ENCODE measurements at regions not wholly inside any gene's neighbourhood (a gene's known extent, or its start where the extent isn't known, plus 50 kb on each side); places are given as distances from the start of the nearest gene placed in this dataset.

DNA sequence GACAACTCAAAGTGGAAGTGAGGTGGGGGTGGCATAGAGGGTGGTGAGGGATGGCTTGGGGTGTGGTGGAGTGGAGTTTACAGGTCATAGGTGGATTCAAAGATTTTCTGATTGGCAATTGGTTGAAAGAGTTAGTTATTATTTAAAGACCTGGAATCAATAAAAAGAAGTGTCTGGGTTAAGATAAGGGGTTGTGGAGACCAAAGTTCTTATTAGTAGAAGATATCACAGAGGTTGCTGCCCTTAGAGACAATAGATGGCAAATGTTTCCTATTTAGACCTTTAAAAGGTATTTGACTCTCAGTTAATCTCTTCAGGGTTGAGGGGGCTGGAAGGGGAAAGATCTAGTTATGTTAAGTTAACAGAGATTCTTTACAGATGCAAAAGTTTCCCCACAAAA, 412.3 kb upstream of the TBL1XR1 start:
- peaks cover 5% of the 10 kb centered on the region for H3K9me3 Mint-ChIP-seq
- H3K27ac Mint-ChIP-seq = no peak overlapping the region
- H3K4me3 Mint-ChIP-seq = no peak overlapping the region
- intact Hi-C loops (cut with micrococcal nuclease) = no loop called here
- no peak for DNase-seq
- CTCF ChIA-PET = no interaction called here
- no peaks in the 10 kb centered on the region for H3K27me3 Mint-ChIP-seq (ENCODE audit: low read depth)
- peaks cover 17% of the 10 kb centered on the region for H3K4me1 Mint-ChIP-seq (ENCODE audit: low read depth)
- no peaks in the 10 kb centered on the region for H3K36me3 Mint-ChIP-seq (ENCODE audit: low read depth)

DNA sequence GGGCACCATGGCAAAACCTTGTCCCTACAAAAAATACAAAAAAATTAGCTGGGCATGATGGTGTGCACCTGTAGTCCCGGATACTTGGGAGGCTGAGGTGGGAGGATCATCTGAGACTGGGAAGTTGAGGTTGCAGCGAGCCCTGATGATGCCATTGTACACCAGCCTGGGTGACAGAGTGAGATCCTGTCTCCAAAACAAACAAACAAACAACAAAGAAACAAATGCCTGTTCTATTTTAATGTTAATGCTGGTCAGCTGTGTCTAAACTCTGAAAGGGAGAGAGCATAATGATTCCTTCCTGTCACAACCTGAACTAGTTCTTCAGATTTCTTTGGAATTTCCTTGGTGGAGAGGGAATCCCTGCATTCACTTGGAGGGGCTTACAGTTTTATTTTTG, 413.0 kb upstream of the TBL1XR1 start:
- CTCF ChIA-PET = no interaction called here
- H3K4me1 Mint-ChIP-seq (ENCODE audit: low read depth) = peaks cover 17% of the 10 kb centered on the region

DNA sequence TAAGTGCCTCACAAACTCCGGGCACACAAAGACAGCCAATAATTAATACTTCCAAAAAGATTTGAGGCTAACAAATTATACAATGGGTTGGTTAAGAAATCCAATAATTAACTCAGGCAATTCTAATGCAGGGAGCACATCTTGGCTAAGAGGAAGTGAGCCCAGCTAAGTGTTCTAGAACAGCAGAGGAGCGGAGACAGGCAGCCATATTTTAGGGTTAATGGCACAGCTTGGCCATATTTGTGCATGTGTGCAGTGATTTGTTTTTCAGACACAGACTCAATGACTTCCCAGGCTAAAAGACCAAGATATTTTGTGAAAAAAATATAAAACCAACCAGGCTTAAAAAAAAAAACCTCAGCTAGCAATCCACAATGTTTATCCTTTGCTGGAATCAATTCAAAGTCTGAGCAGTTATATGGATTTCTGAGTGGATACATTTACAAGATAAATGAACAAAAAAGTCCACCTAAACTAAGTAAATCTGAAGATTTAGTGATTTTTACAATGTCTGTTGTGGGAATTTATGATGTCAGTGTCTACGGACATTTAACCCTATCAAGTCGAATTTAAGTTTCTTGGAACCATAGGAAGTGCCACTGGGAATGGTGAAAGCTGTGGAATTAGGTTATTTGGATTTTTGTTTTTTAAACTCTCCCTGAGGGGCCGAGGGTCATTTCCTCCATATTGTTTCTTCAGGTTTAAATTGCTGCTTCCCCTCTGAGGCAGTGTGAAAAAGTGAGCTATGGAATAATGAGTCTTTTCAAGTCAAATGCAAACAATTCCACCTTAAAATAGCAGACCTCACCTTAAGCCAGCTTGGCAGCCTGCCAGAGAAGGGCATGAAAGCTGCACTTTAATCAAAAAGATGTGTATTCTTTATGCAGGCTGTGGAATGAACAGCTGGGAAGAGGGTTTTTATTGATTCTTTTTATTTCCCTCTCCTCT, 413.7 kb upstream of the TBL1XR1 start:
- H3K9me3 Mint-ChIP-seq = no peaks in the 10 kb centered on the region
- intact Hi-C loops (cut with micrococcal nuclease) = no loop called here
- H3K4me1 Mint-ChIP-seq (ENCODE audit: low read depth) = peaks cover 17% of the 10 kb centered on the region
- CTCF ChIA-PET = no interaction called here
- DNase-seq = no peak
- no peaks in the 10 kb centered on the region for H3K27me3 Mint-ChIP-seq (ENCODE audit: low read depth)
- H3K4me3 Mint-ChIP-seq = no peak overlapping the region
- no peak overlapping the region for H3K27ac Mint-ChIP-seq
- no peaks in the 10 kb centered on the region for H3K36me3 Mint-ChIP-seq (ENCODE audit: low read depth)

More for the DNA sequence above, 413.0 kb upstream of the TBL1XR1 start:
- Mint-ChIP-seq H3K4me3 (no peak overlapping the region), H3K36me3 (ENCODE audit: low read depth) (no peaks in the 10 kb centered on the region), H3K27me3 (ENCODE audit: low read depth) (no peaks in the 10 kb centered on the region), H3K9me3 (peaks cover 5% of the 10 kb centered on the region), H3K27ac (no peak overlapping the region)
- DNase-seq = no peak
- intact Hi-C loops (cut with micrococcal nuclease) = no loop called here

DNA sequence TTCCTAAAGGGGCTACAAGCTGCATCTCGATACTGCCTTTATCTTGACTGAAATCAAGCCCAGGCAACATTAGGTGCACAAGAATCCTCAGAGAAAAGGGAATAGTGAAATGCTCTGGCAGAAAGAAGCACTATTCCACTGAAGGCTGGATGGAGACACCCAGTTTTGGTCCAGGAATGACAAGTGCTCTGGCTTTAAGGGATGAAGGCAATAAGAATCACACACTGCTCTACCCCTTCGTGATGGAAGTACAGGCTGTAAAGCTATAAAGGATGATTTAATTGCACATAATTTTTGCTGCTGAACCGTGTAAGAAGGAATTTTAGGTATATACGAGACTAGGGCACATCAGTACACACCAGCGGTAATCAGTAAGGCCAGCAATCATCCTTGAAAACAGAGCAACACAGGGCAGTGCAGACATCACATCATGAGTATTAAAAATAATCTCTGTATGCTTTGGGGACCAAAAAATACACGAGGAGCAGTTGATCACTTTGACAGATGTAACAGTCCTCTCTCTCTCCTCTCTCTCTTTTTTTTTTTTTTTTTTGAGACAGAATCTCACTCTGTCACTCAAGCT, 414.6 kb upstream of the TBL1XR1 start:
- Mint-ChIP-seq H3K36me3 (ENCODE audit: low read depth) (no peaks in the 10 kb centered on the region), H3K4me3 (no peak overlapping the region), H3K9me3 (no peaks in the 10 kb centered on the region), H3K4me1 (ENCODE audit: low read depth) (peaks cover 14% of the 10 kb centered on the region), H3K27ac (no peak overlapping the region), H3K27me3 (ENCODE audit: low read depth) (no peaks in the 10 kb centered on the region)
- intact Hi-C loops (cut with micrococcal nuclease) = no loop called here
- no peak for DNase-seq
- CTCF ChIA-PET = no interaction called here

DNA sequence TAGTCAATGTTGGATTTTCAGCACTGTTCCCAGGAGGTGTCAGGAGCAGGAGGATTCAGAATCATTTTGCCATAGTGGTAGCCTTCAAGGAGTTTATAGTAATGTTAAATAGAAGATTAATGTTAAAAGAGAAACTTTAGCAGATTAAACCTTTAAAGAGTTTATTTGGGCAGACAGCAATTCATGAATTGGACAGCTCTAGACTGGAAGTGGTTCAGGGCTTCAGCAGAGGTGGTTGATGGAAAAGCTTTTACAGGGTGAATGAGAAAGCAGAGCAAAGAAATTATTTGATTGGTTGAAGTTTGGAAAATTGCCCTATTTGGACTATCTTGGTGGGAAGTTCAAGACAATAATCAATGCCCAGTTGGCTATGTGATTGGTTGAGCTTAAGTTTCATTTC, 416.6 kb upstream of the TBL1XR1 start:
- Mint-ChIP-seq H3K4me3 (no peak overlapping the region), H3K9me3 (no peaks in the 10 kb centered on the region)
- CTCF ChIA-PET = no interaction called here

DNA sequence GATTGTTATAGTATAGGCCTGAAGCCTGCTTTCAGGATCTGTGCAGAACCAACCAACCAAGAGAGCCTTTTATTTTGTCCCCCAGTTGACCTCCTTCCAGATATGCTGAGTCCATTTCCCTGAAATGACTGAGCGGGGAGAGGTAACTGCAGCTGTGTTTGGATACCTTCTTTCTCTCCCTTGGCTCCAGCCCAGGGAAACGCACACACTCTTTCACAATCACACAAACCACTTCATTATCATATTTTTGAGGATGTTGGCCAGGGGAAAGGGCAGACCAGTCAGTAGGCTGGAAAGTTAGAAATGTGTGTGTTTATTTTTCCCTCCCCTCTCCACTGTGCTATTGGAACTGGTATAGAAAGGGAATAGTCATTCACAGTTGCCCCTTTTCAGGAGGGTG, 417.7 kb upstream of the TBL1XR1 start:
- CTCF ChIA-PET = no interaction called here
- intact Hi-C loops (cut with micrococcal nuclease) = no loop called here
- H3K27ac Mint-ChIP-seq = no peak overlapping the region
- H3K36me3 Mint-ChIP-seq (ENCODE audit: low read depth) = no peaks in the 10 kb centered on the region
- no peak for DNase-seq
- H3K9me3 Mint-ChIP-seq = no peaks in the 10 kb centered on the region
- no peaks in the 10 kb centered on the region for H3K27me3 Mint-ChIP-seq (ENCODE audit: low read depth)
- H3K4me1 Mint-ChIP-seq (ENCODE audit: low read depth) = peaks cover 9% of the 10 kb centered on the region
- no peak overlapping the region for H3K4me3 Mint-ChIP-seq

More for the DNA sequence above, 416.6 kb upstream of the TBL1XR1 start:
- DNase-seq = no peak
- no peaks in the 10 kb centered on the region for H3K27me3 Mint-ChIP-seq (ENCODE audit: low read depth)
- H3K4me1 Mint-ChIP-seq (ENCODE audit: low read depth) = peaks cover 9% of the 10 kb centered on the region
- no peak overlapping the region for H3K27ac Mint-ChIP-seq
- H3K36me3 Mint-ChIP-seq (ENCODE audit: low read depth) = no peaks in the 10 kb centered on the region
- intact Hi-C loops (cut with micrococcal nuclease) = no loop called here

DNA sequence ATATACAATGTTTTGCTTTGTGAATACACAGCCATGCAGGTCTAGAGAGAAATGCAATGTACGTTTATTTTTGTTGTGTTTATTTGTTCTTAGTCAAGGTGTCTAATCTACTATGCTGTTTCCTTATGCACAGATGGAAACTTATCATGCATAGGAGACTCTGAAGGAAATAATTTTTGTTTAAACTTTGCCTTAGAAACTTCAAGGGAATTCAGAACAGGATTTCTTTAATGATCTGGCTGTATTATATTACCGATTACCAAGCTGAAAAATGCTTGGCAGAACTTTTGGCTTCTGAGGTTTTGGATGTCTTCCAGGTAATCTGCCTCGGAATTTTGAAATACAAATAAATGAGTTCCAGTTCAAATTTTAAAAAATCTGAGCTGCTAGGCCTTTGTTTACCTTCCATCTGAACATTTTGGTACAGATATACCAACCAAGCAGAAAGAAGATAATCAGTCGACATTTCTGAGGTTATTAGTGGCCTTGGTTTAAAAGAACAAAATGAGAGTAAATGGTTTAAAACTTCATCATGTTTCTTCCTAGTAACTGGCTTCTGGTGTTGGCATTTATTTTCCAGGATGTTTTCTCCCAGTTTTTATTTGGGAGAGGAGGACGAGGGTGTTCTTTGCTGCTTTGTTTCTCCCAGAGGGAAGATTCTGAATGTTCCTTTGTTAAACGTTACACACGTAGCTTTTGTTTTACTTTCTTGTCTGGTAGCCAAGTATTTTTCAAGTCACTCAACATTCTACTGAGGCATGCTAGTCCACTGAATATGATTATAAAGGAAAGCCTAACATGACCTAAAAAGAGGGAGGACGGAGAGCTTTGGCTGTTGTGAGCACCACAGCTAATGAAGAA, 421.8 kb upstream of the TBL1XR1 start:
- Mint-ChIP-seq H3K36me3 (ENCODE audit: low read depth) (no peaks in the 10 kb centered on the region), H3K27ac (no peak overlapping the region), H3K4me3 (no peak overlapping the region), H3K9me3 (no peaks in the 10 kb centered on the region), H3K4me1 (ENCODE audit: low read depth) (peaks cover 10% of the 10 kb centered on the region), H3K27me3 (ENCODE audit: low read depth) (no peaks in the 10 kb centered on the region)
- no peak for DNase-seq
- CTCF ChIA-PET = no interaction called here
- intact Hi-C loops (cut with micrococcal nuclease) = no loop called here

DNA sequence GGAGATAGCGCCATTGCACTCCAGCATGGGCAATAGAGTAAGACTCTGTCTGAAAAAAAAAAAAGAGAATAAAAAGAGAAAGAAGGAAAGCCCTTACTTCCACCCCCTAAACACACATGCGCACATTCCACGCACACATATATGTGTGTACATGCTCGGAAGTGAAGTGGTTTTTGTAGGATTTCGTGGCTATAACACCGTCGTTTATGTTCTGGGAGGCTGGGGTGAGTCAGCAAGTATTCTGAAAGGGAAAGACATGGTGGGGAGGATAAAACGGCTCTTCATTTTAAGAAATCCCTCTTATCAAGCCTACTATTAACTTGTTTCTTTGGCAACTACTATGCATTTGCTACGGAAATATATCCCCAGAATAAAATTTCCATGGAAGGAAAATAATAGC, 422.8 kb upstream of the TBL1XR1 start:
- no peak for DNase-seq
- no peak overlapping the region for H3K27ac Mint-ChIP-seq
- CTCF ChIA-PET = no interaction called here
- intact Hi-C loops (cut with micrococcal nuclease) = no loop called here
- no peaks in the 10 kb centered on the region for H3K9me3 Mint-ChIP-seq
- no peaks in the 10 kb centered on the region for H3K36me3 Mint-ChIP-seq (ENCODE audit: low read depth)
- H3K4me1 Mint-ChIP-seq (ENCODE audit: low read depth) = peaks cover 16% of the 10 kb centered on the region
- H3K4me3 Mint-ChIP-seq = no peak overlapping the region
- H3K27me3 Mint-ChIP-seq (ENCODE audit: low read depth) = no peaks in the 10 kb centered on the region

DNA sequence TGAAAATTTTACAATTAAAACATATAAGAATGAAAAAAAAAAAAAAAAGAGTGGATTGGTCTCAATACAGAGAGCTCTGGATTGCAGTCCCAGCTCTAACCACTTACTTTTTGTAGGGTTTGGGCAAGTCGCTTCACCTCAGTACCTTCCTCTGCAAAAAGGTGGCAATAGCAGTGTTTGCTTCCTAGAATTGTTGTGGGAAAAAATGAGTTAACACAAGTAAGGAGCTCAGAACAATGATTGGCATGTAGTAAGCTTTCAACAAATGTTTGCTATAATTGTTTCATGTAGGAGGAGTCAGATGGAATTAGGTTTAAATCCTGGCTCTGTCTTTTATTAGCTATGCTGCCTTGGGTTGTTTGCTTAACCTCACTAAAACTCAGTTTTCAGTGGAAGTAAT, 425.2 kb upstream of the TBL1XR1 start:
- Mint-ChIP-seq H3K27ac (no peak overlapping the region), H3K27me3 (ENCODE audit: low read depth) (no peaks in the 10 kb centered on the region), H3K36me3 (ENCODE audit: low read depth) (no peaks in the 10 kb centered on the region), H3K4me3 (no peak overlapping the region), H3K9me3 (no peaks in the 10 kb centered on the region), H3K4me1 (ENCODE audit: low read depth) (peaks cover 16% of the 10 kb centered on the region)
- intact Hi-C loops (cut with micrococcal nuclease) = no loop called here
- DNase-seq = no peak
- CTCF ChIA-PET = no interaction called here

DNA sequence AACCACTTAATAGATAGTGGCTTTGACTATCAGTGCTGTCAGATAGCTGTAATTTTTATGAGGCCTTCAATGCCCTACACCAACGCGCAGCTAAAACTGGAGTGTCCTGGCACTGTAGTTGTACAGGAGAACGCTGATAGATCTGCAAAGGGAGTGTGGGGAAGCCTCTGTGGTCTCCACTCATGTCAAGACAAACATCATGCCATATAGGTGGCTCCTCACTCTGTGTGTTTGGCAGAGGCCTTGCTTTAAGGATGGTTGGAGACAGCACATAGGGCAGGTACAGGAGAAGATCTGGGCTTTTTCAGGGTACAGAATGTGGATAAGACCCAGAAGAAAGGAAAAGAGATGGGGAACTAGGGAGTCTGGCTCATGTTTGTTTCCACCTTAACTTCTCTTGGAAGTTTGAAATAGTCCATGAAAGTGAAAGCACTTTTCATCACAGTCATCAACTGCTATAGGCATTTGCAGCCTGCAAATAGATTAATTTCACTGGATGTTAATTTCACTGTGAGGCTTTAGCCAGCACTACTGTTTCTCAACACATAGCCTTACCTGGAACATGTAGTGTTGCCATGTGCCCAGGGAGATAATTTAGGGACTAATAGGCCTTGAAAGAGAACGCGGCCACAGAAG, 425.8 kb upstream of the TBL1XR1 start:
- CTCF ChIA-PET = no interaction called here
- intact Hi-C loops (cut with micrococcal nuclease) = no loop called here
- H3K4me3 Mint-ChIP-seq = no peak overlapping the region
- no peaks in the 10 kb centered on the region for H3K27me3 Mint-ChIP-seq (ENCODE audit: low read depth)
- H3K36me3 Mint-ChIP-seq (ENCODE audit: low read depth) = no peaks in the 10 kb centered on the region
- H3K4me1 Mint-ChIP-seq (ENCODE audit: low read depth) = peaks cover 16% of the 10 kb centered on the region
- H3K27ac Mint-ChIP-seq = no peak overlapping the region
- DNase-seq = no peak
- H3K9me3 Mint-ChIP-seq = peaks cover 2% of the 10 kb centered on the region

DNA sequence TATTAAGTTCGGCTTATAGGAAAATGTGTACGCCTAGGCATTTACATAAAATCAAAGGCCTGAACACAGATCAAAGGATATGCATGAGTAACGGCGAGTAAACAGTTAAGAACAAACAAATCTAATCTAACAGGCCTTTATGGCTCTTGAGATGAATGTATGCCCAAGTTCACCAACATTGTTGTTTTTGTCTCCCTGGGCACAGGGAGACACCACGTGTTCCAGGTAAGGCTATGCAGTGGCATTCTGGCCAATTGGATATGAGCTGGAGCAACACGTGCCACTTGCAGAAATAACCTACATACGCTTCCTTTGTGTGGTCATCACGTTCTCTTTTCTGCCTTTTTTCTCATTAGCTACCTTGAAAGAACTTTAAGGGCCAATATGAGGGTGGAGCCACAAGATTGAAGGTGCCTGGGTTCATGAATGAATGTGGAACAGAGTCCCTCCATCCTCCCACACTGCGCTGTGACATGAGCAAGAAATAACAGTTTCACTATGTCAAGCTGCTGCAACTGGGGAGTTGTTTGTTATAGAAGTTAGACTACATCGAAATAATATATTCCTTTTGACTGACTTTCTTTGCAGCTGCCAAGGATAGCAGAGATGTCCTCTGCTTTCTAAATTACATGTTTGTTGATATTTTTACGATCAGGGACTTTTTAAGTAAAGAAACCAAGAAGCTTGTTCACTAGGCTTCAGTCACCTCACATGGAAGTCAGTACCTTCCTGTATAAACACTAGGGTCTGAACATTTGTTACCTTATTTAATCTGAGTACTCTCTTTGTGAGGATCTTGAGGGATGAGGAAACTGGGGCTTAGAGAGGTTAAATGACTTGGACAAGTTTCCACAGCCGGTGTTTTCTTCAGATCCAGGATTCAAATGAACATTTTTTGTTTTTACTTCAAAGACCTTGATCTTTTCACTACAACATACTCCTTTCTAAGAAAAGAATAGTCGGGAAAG, 427.5 kb upstream of the TBL1XR1 start:
- Mint-ChIP-seq H3K4me3 (no peak overlapping the region), H3K27ac (no peak overlapping the region), H3K9me3 (peaks cover 4% of the 10 kb centered on the region), H3K4me1 (ENCODE audit: low read depth) (peaks cover 16% of the 10 kb centered on the region), H3K36me3 (ENCODE audit: low read depth) (no peaks in the 10 kb centered on the region), H3K27me3 (ENCODE audit: low read depth) (no peaks in the 10 kb centered on the region)
- intact Hi-C loops (cut with micrococcal nuclease) = no loop called here
- CTCF ChIA-PET = no interaction called here
- DNase-seq = no peak
